ENCODE measurements at regions not wholly inside any gene's neighbourhood (a gene's known extent, or its start where the extent isn't known, plus 50 kb on each side); places are given as distances from the start of the nearest gene placed in this dataset.

- intact Hi-C loops (cut with DNase I), result no loop called here
- Histone ChIP-seq H3K27me3 (no peaks in the 10 kb centered on the region), H3K27ac (no peak overlapping the region), H3K4me1 (no peaks in the 10 kb centered on the region), H3K4me3 (replicated peaks in 1 of 3) (no peak overlapping the region), H3K36me3 (no peaks in the 10 kb centered on the region), H3K9me3 (no peaks in the 10 kb centered on the region)
- 60 to 76% methylated on average over 1 to 2 of the region's 2 CpGs for WGBS, 2 donors
- no peak for DNase-seq
- no peak for TF ChIP-seq POLR2A (IDR thresholded peaks at IDR 0.05)
- no peak for TF ChIP-seq CTCF (IDR thresholded peaks at IDR 0.05)
Observed at GRCh38 chr7:63073286-63073685, 925.4 kb upstream of the ZNF722 start.

- intact Hi-C loops (cut with DNase I), result no loop called here
- Histone ChIP-seq H3K27ac (no peak overlapping the region), H3K36me3 (no peaks in the 10 kb centered on the region), H3K9me3 (no peaks in the 10 kb centered on the region), H3K4me1 (no peaks in the 10 kb centered on the region), H3K4me3 (replicated peaks in 1 of 3) (no peak overlapping the region), H3K27me3 (no peaks in the 10 kb centered on the region)
- 53% methylated on average over 1 of the region's 1 CpG; no CpG with 5 or more reads in 1 of the 2 donors for WGBS, 2 donors
- DNase-seq, result no peak
- no peak for TF ChIP-seq CTCF (IDR thresholded peaks at IDR 0.05)
- no peak for TF ChIP-seq POLR2A (IDR thresholded peaks at IDR 0.05)
Observed at GRCh38 chr7:63073736-63074135, 924.9 kb upstream of the ZNF722 start.

GRCh38 chr7:63077841-63078240, 920.8 kb upstream of the ZNF722 start:
- no peak overlapping the region for H3K27ac ChIP-seq

GRCh38 chr7:63080406-63080805, 918.2 kb upstream of the ZNF722 start:
- 16 to 26% methylated on average over 2 of the region's 2 CpGs for WGBS, 2 donors
- intact Hi-C loops (cut with DNase I), result no loop called here
- TF ChIP-seq CTCF (IDR thresholded peaks at IDR 0.05), result no peak
- TF ChIP-seq POLR2A (IDR thresholded peaks at IDR 0.05), result no peak

More at GRCh38 chr7:63077841-63078240, 920.8 kb upstream of the ZNF722 start:
- no peaks in the 10 kb centered on the region for H3K4me1 ChIP-seq
- 38 to 51% methylated on average over 4 of the region's 4 CpGs for WGBS, 2 donors
- H3K27me3 ChIP-seq, result no peaks in the 10 kb centered on the region
- H3K36me3 ChIP-seq, result no peaks in the 10 kb centered on the region
- TF ChIP-seq POLR2A (IDR thresholded peaks at IDR 0.05), result no peak
- TF ChIP-seq CTCF (IDR thresholded peaks at IDR 0.05), result no peak
- intact Hi-C loops (cut with DNase I), result no loop called here
- no peak overlapping the region for H3K4me3 ChIP-seq (replicated peaks in 1 of 3)
- DNase-seq, result no peak
- no peaks in the 10 kb centered on the region for H3K9me3 ChIP-seq

GRCh38 chr7:63080831-63081230, 917.8 kb upstream of the ZNF722 start:
- Histone ChIP-seq H3K9me3 (no peaks in the 10 kb centered on the region), H3K27ac (no peak overlapping the region), H3K4me1 (no peaks in the 10 kb centered on the region), H3K4me3 (replicated peaks in 1 of 3) (no peak overlapping the region), H3K27me3 (no peaks in the 10 kb centered on the region), H3K36me3 (no peaks in the 10 kb centered on the region)
- DNase-seq, result no peak
- intact Hi-C loops (cut with DNase I), result no loop called here
- WGBS, 2 donors, result 36 to 41% methylated on average over 4 of the region's 4 CpGs
- TF ChIP-seq CTCF (IDR thresholded peaks at IDR 0.05) (no peak), POLR2A (IDR thresholded peaks at IDR 0.05) (no peak)

More at GRCh38 chr7:63080406-63080805, 918.2 kb upstream of the ZNF722 start:
- no peak overlapping the region for H3K4me3 ChIP-seq (replicated peaks in 1 of 3)
- DNase-seq, result no peak
- no peaks in the 10 kb centered on the region for H3K36me3 ChIP-seq
- H3K27ac ChIP-seq, result no peak overlapping the region
- no peaks in the 10 kb centered on the region for H3K9me3 ChIP-seq
- no peaks in the 10 kb centered on the region for H3K4me1 ChIP-seq
- no peaks in the 10 kb centered on the region for H3K27me3 ChIP-seq
